Loucy (cell line): ENCODE measurements at regions not wholly inside any gene's neighbourhood (a gene's known extent, or its start where the extent isn't known, plus 50 kb on each side); places are given as distances from the start of the nearest gene placed in this dataset.

Experiments
- H2AFZ ChIP-seq: fragments of 200-600 bp; sonication (generic); 2 replicates; pipeline ENCODE4 v1.6.0; 2016; ENCODE audit warnings: antibody characterized with exemption, mild to moderate bottlenecking, low read length, moderate library complexity
- H3F3A ChIP-seq: fragments of 200-600 bp; 2 replicates; pipeline ENCODE4 v1.6.0; 2016; ENCODE audit warnings: antibody characterized with exemption, low read depth, mild to moderate bottlenecking
- H3K27me3 ChIP-seq: fragments of 200-600 bp; sonication (generic); 2 replicates; pipeline ENCODE4 v1.6.1; 2014; ENCODE audit warnings: low read length, mild to moderate bottlenecking; ENCODE audit not compliant: insufficient read depth, poor library complexity, severe bottlenecking
- H3K36me3 ChIP-seq: fragments of 200-600 bp; sonication (generic); 2 replicates; pipeline ENCODE4 v1.6.1; 2016; ENCODE audit warnings: low read length; ENCODE audit not compliant: insufficient read depth
- H3K4me1 ChIP-seq: fragments of 200-600 bp; sonication (generic); 2 replicates; pipeline ENCODE4 v1.5.1; 2014; ENCODE audit warnings: low read length, mild to moderate bottlenecking; ENCODE audit not compliant: insufficient read depth, poor library complexity, severe bottlenecking
- H3K4me2 ChIP-seq: fragments of 200-600 bp; sonication (generic); 2 replicates; pipeline ENCODE4 v1.6.0; 2014; ENCODE audit warnings: antibody characterized with exemption, low read length, low read depth, mild to moderate bottlenecking; ENCODE audit not compliant: poor library complexity, severe bottlenecking
- H3K4me3 ChIP-seq: fragments of 200-600 bp; sonication (generic); 2 replicates; pipeline ENCODE4 v1.5.1; 2014; ENCODE audit warnings: low read length, mild to moderate bottlenecking, mixed read lengths; ENCODE audit not compliant: poor library complexity, severe bottlenecking
- H3K79me2 ChIP-seq: fragments of 200-600 bp; sonication (generic); 2 replicates; pipeline ENCODE4 v1.6.1; 2014; ENCODE audit warnings: low read length; ENCODE audit not compliant: insufficient read depth
- H3K9ac ChIP-seq: fragments of 200-600 bp; sonication (generic); 2 replicates; pipeline ENCODE4 v1.6.0; 2014; ENCODE audit warnings: mild to moderate bottlenecking, low read depth, low read length, moderate library complexity; ENCODE audit not compliant: poor library complexity, severe bottlenecking
- H3K9me2 ChIP-seq: fragments of 200-600 bp; sonication (generic); replicated peaks from 2 replicates; pipeline ENCODE4 v1.6.1; 2016; ENCODE audit warnings: low read depth, low read length, mixed read lengths
- H3K9me3 ChIP-seq: fragments of 200-600 bp; sonication (generic); 2 replicates; pipeline ENCODE4 v1.6.1; 2014; ENCODE audit warnings: mild to moderate bottlenecking, antibody characterized with exemption, low read length, low read depth; ENCODE audit not compliant: insufficient read depth
- H4K20me1 ChIP-seq: fragments of 200-600 bp; sonication (generic); 2 replicates; pipeline ENCODE4 v1.6.0; 2014; ENCODE audit warnings: antibody characterized with exemption, low read length, mild to moderate bottlenecking; ENCODE audit not compliant: insufficient read depth, poor library complexity, severe bottlenecking
- CTCF ChIP-seq: fragments of 200-600 bp; sonication (generic); conservative IDR thresholded peaks from 2 replicates; pipeline ENCODE4 v1.5.1; 2014; ENCODE audit warnings: mild to moderate bottlenecking, antibody characterized with exemption, low read length
- EZH2phosphoT487 ChIP-seq: fragments of 200-600 bp; IDR thresholded peaks from 2 replicates; pipeline ENCODE4 v1.6.1; 2018; ENCODE audit warnings: antibody characterized with exemption, mild to moderate bottlenecking, moderate library complexity, borderline replicate concordance

DNA sequence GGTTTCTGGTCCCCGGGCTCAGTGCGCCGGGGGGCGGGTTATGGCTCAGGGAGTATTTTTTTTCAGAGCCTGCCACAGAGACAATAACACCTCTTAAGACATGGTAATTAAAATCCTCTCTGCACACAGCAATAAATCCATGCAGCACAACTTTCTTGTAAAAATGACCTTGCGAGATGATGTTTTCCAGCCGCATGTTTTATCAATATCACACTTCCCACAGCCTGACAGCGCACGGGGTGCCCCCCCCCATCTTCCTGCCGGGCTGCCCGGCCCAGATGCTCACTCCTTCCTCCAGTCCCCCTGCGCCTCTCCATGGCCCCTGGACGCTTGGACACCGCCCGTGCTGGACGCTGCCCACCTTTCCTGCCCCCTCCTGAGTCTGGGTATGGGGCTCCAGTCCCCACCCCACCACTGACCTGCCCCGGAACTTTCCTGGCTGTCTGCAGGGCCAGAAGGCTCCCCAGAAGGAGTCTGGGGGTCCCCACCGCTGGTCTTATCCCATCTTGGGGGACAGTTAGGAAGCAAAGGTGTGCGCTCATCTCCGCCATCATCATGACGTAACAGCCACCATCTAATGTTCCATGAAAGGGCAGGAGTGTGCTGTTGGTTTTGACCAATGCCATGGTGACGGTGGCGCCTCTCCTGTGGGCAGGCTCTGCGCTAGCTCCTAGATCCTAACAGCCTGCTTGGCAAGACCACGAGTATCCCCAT is 182.9 kb downstream of the KIF26A start:
- Histone ChIP-seq H3K79me2 (no peaks in the 10 kb centered on the region), H3F3A (no peaks in the 10 kb centered on the region), H3K36me3 (no peaks in the 10 kb centered on the region), H3K9ac (no peak overlapping the region), H3K9me2 (no peaks in the 10 kb centered on the region), H4K20me1 (no peaks in the 10 kb centered on the region), H3K4me1 (no peaks in the 10 kb centered on the region), H3K9me3 (no peaks in the 10 kb centered on the region), H3K27me3 (no peaks in the 10 kb centered on the region), H3K4me2 (no peak overlapping the region), H3K4me3 (no peak overlapping the region), H2AFZ (no peak overlapping the region)
- no peak for TF ChIP-seq CTCF
- no peak for TF ChIP-seq EZH2phosphoT487

DNA sequence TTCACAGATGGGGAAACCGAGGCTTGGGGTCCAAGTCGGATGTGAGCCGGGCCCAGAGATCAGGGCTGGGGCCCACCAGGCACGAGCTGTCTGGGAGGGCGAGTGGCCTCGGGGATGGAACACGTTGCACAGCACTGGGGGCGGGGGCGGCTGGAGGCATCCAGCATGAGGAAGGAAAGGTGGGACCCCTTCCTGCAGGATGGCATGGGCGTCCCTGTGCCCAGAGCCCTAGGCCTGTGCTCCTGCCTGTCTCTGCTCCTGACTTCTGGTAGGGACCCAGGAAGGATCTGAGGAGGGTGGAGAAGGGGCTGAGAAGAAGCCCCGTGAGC is 183.4 kb downstream of the KIF26A start:
- Histone ChIP-seq H3K79me2 (no peaks in the 10 kb centered on the region), H3K9me3 (no peaks in the 10 kb centered on the region), H3F3A (no peaks in the 10 kb centered on the region), H4K20me1 (no peaks in the 10 kb centered on the region), H3K9me2 (no peaks in the 10 kb centered on the region), H3K4me1 (no peaks in the 10 kb centered on the region), H2AFZ (no peak overlapping the region), H3K9ac (no peak overlapping the region), H3K4me3 (no peak overlapping the region), H3K27me3 (no peaks in the 10 kb centered on the region), H3K36me3 (no peaks in the 10 kb centered on the region), H3K4me2 (no peak overlapping the region)
- TF ChIP-seq CTCF = no peak
- no peak for TF ChIP-seq EZH2phosphoT487

GRCh38 chr14:104322531-104323366 is 184.4 kb downstream of the KIF26A start:
- H3K4me3 ChIP-seq = no peak overlapping the region
- no peaks in the 10 kb centered on the region for H3K27me3 ChIP-seq
- no peak overlapping the region for H3K9ac ChIP-seq
- H2AFZ ChIP-seq = no peak overlapping the region
- no peak overlapping the region for H3K4me2 ChIP-seq
- no peaks in the 10 kb centered on the region for H4K20me1 ChIP-seq
- H3K4me1 ChIP-seq = no peaks in the 10 kb centered on the region
- H3K9me3 ChIP-seq = no peaks in the 10 kb centered on the region
- no peak for TF ChIP-seq EZH2phosphoT487
- no peaks in the 10 kb centered on the region for H3K9me2 ChIP-seq
- H3K79me2 ChIP-seq = no peaks in the 10 kb centered on the region
- H3F3A ChIP-seq = no peaks in the 10 kb centered on the region
- H3K36me3 ChIP-seq = no peaks in the 10 kb centered on the region
